A673 (cell line): ENCODE measurements at regions not wholly inside any gene's neighbourhood (a gene's known extent, or its start where the extent isn't known, plus 50 kb on each side); places are given as distances from the start of the nearest gene placed in this dataset.

Experiments
- EZH2 ChIP-seq: fragments of 200-600 bp; sonication (generic); IDR thresholded peaks from 2 replicates; pipeline ENCODE4 v1.6.1; 2017; ENCODE audit warnings: borderline replicate concordance, low read depth, mild to moderate bottlenecking, mixed read lengths, antibody characterized with exemption, low read length; ENCODE audit not compliant: poor library complexity, severe bottlenecking
- TF ChIP-seq, protein P1 (sequence below): fragments of 300-800, 200-600 bp; sonication (generic); conservative IDR thresholded peaks from 2 replicates; pipeline ENCODE4 v1.5.1; 2017; ENCODE audit warnings: low read depth, mild to moderate bottlenecking, antibody characterized with exemption, low read length, moderate library complexity, mixed read lengths

DNA sequence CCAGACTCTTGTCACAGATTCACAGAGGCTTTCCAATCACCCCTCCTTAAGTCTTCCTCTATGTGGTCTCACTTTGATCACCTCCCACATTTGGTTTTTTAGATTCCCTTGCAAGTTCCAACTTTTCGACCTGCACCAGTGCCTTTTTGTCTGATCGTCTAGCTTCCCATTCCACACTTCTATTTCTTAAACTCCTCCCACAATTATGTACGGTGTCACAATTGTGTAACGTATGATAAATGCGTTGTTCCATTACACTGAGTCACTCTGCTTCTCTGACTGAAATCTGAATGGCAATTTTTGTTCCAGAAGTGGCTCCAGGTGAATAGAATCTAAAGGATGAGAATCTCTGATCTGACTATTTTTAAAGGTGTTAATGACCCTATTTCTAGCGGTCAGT is 320.1 kb downstream of the LMX1A start:
- TF ChIP-seq, protein P1, sequence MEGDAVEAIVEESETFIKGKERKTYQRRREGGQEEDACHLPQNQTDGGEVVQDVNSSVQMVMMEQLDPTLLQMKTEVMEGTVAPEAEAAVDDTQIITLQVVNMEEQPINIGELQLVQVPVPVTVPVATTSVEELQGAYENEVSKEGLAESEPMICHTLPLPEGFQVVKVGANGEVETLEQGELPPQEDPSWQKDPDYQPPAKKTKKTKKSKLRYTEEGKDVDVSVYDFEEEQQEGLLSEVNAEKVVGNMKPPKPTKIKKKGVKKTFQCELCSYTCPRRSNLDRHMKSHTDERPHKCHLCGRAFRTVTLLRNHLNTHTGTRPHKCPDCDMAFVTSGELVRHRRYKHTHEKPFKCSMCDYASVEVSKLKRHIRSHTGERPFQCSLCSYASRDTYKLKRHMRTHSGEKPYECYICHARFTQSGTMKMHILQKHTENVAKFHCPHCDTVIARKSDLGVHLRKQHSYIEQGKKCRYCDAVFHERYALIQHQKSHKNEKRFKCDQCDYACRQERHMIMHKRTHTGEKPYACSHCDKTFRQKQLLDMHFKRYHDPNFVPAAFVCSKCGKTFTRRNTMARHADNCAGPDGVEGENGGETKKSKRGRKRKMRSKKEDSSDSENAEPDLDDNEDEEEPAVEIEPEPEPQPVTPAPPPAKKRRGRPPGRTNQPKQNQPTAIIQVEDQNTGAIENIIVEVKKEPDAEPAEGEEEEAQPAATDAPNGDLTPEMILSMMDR: no peak
- no peak for TF ChIP-seq EZH2
